Testis (tissue), 2 donors: ENCODE measurements at regions not wholly inside any gene's neighbourhood (a gene's known extent, or its start where the extent isn't known, plus 50 kb on each side); places are given as distances from the start of the nearest gene placed in this dataset.

Experiments used
- CTCF ChIP-seq, 3 experiments: fragments of 450-650 bp in 2 of 3; fragments of 200-600 bp in 1 of 3; sonication (generic) in 1 of 3; IDR thresholded peaks; one replicate each; pipeline ENCODE4 v1.5.1; 2016 to 2019; ENCODE audit warnings: antibody characterized with exemption in 3 of 3, mild to moderate bottlenecking in 2 of 3, moderate library complexity in 1 of 3
- POLR2A ChIP-seq: fragments of 450-650 bp; IDR thresholded peaks from one replicate; pipeline ENCODE4 v1.6.1; 2017; ENCODE audit warnings: antibody characterized with exemption, mild to moderate bottlenecking, moderate library complexity

GRCh38 chr5:103657301-103657700 lies 94.7 kb upstream of the NUDT12 start:
- TF ChIP-seq CTCF (IDR thresholded peaks at IDR 0.05) (no peak), POLR2A (no peak)
